ENCODE measurements at regions not wholly inside any gene's neighbourhood (a gene's known extent, or its start where the extent isn't known, plus 50 kb on each side); places are given as distances from the start of the nearest gene placed in this dataset.
"Not testable (repeated sequence)": the region's sequence is repeated elsewhere in the genome, so short reads cannot be mapped to it uniquely, and the experiment has no call there.

DNA sequence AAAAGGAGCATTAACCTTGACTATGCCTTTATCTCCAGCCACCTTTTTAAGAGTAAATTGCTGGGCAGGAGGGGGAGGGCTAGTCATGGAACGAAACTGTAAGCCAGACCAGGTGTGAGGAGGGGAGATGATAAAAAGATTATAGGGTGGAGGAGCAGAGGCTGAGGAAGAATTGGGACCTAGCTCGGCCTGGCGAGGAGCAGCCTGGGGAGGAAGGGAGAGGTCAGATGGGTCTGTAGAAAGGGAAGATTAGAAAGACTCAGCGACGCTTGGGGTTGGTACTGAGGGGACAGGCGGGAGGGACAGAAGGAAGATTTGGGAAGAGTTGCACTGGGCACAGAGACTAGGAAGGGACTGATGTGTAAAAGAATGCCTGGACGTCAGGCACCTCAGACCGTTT, 58.4 kb upstream of the BMP2K start:
- POLR2A ChIA-PET, FAIRE-seq: not testable (repeated sequence)

GRCh38 chr4:78720204-78720603, 55.9 kb upstream of the BMP2K start:
- intact Hi-C loops (cut with micrococcal nuclease; ENCODE audit: unreplicated experiment), result no loop called here
- no peak for TF ChIP-seq PHF21A (CRISPR knock-in tag; IDR thresholded peaks at IDR 0.05)
- TF ChIP-seq ZBTB14 (CRISPR knock-in tag; IDR thresholded peaks at IDR 0.05), result no peak
- TF ChIP-seq JUNB (CRISPR knock-in tag; IDR thresholded peaks at IDR 0.05; ENCODE audit: borderline replicate concordance), result no peak
- TF ChIP-seq, protein P1, sequence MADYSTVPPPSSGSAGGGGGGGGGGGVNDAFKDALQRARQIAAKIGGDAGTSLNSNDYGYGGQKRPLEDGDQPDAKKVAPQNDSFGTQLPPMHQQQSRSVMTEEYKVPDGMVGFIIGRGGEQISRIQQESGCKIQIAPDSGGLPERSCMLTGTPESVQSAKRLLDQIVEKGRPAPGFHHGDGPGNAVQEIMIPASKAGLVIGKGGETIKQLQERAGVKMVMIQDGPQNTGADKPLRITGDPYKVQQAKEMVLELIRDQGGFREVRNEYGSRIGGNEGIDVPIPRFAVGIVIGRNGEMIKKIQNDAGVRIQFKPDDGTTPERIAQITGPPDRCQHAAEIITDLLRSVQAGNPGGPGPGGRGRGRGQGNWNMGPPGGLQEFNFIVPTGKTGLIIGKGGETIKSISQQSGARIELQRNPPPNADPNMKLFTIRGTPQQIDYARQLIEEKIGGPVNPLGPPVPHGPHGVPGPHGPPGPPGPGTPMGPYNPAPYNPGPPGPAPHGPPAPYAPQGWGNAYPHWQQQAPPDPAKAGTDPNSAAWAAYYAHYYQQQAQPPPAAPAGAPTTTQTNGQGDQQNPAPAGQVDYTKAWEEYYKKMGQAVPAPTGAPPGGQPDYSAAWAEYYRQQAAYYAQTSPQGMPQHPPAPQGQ (CRISPR knock-in tag; IDR thresholded peaks at IDR 0.05; ENCODE audit: borderline replicate concordance), result no peak
- no peak for TF ChIP-seq ZSCAN25 (CRISPR knock-in tag; IDR thresholded peaks at IDR 0.05)
- no peak for TF ChIP-seq ZNF619 (CRISPR knock-in tag; IDR thresholded peaks at IDR 0.05)
- no peak for TF ChIP-seq NKX3-1 (CRISPR knock-in tag; IDR thresholded peaks at IDR 0.05)
- TF ChIP-seq ZBTB3 (CRISPR knock-in tag; IDR thresholded peaks at IDR 0.05; ENCODE audit: borderline replicate concordance, low read depth), result no peak
- TF ChIP-seq, protein P2, sequence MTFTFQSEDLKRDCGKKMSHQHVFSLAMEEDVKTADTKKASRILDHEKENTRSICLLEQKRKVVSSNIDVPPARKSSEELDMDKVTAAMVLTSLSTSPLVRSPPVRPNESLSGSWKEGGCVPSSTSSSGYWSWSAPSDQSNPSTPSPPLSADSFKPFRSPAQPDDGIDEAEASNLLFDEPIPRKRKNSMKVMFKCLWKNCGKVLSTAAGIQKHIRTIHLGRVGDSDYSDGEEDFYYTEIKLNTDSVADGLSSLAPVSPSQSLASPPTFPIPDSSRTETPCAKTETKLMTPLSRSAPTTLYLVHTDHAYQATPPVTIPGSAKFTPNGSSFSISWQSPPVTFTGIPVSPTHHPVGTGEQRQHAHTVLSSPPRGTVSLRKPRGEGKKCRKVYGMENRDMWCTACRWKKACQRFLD (CRISPR knock-in tag; IDR thresholded peaks at IDR 0.05; ENCODE audit: borderline replicate concordance), result no peak
- 68% methylated on average over 3 of the region's 3 CpGs for WGBS (ENCODE audit: low lambda C conversion rate)
- Histone ChIP-seq H3K27ac (ENCODE audit: extremely low read length, insufficient read depth, low read length) (no peak overlapping the region), H3K4me3 (replicated peaks in 1 of 3; ENCODE audit: insufficient read depth in 1 of 3, low read depth in 2 of 3, low read length in 3 of 3) (no peak overlapping the region), H3K36me3 (replicated peaks in 1 of 2; ENCODE audit: control insufficient read depth in 1 of 2, insufficient read depth in 2 of 2, low read length in 2 of 2) (no peaks in the 10 kb centered on the region), H2AFZ (ENCODE audit: low read length) (no peak overlapping the region), H3K9ac (ENCODE audit: insufficient read depth, low read depth, low read length) (no peak overlapping the region), H3K4me2 (ENCODE audit: low read depth, low read length) (no peak overlapping the region), H3K79me2 (ENCODE audit: insufficient read depth, low read length) (no peaks in the 10 kb centered on the region), H4K20me1 (ENCODE audit: insufficient read depth, low read length) (no peaks in the 10 kb centered on the region), H3K9me3 (ENCODE audit: low read length) (no peaks in the 10 kb centered on the region), H3K4me1 (ENCODE audit: insufficient read depth, low read length) (peaks cover 16% of the 10 kb centered on the region), H3K27me3 (ENCODE audit: control insufficient read depth in 1 of 2, insufficient read depth in 2 of 2, low read length in 2 of 2) (no peaks in the 10 kb centered on the region)
- ATAC-seq, result no peak
- ChIA-PET POLR2A (no interaction called here), CTCF (ENCODE audit: low intra/inter-chr PET ratio, low total read pairs) (no interaction called here)
- in situ Hi-C loops (cut with HindIII; ENCODE audit: extremely low pct_ligation_motif_present, low pct_unique_long_range_greater_than_20kb), result no loop called here
- DNase-seq (ENCODE audit: low spot score), result no peak
- BruUV-seq (replicated peaks), result no TSS peak
- FAIRE-seq, result no peak

More for the DNA sequence above, 58.4 kb upstream of the BMP2K start:
- H3K9me3 ChIP-seq (ENCODE audit: low read length); H3K27me3 ChIP-seq (ENCODE audit: control insufficient read depth in 1 of 2, insufficient read depth in 2 of 2, low read length in 2 of 2); H3K9ac ChIP-seq (ENCODE audit: insufficient read depth, low read depth, low read length); H3K36me3 ChIP-seq (replicated peaks in 1 of 2; ENCODE audit: control insufficient read depth in 1 of 2, insufficient read depth in 2 of 2, low read length in 2 of 2); H2AFZ ChIP-seq (ENCODE audit: low read length); H3K4me2 ChIP-seq (ENCODE audit: low read depth, low read length); H3K79me2 ChIP-seq (ENCODE audit: insufficient read depth, low read length); intact Hi-C loops (cut with micrococcal nuclease; ENCODE audit: unreplicated experiment); BruUV-seq (replicated peaks); CTCF ChIA-PET (ENCODE audit: low intra/inter-chr PET ratio, low total read pairs); H3K4me3 ChIP-seq (replicated peaks in 1 of 3; ENCODE audit: insufficient read depth in 1 of 3, low read depth in 2 of 3, low read length in 3 of 3); H4K20me1 ChIP-seq (ENCODE audit: insufficient read depth, low read length); ATAC-seq; DNase-seq (ENCODE audit: low spot score); in situ Hi-C loops (cut with HindIII; ENCODE audit: extremely low pct_ligation_motif_present, low pct_unique_long_range_greater_than_20kb); H3K27ac ChIP-seq (ENCODE audit: extremely low read length, insufficient read depth, low read length): not testable (repeated sequence)
- 55% methylated on average over 8 of the region's 8 CpGs for WGBS (ENCODE audit: low lambda C conversion rate)
- peaks cover 16% of the 10 kb centered on the region for H3K4me1 ChIP-seq (ENCODE audit: insufficient read depth, low read length)

Data from HepG2 (cell line).